Astrocyte (in vitro differentiated cells and primary cell): ENCODE measurements at regions not wholly inside any gene's neighbourhood (a gene's known extent, or its start where the extent isn't known, plus 50 kb on each side); places are given as distances from the start of the nearest gene placed in this dataset.

Source experiments
- EZH2 ChIP-seq: IDR thresholded peaks from 2 replicates; pipeline ENCODE4 v1.6.1; 2012; ENCODE audit warnings: mild to moderate bottlenecking, low read length, inconsistent platforms; ENCODE audit not compliant: insufficient read depth
- TF ChIP-seq, protein P1 (sequence below): IDR thresholded peaks from 2 replicates; pipeline ENCODE4 v1.5.1; 2011; ENCODE audit warnings: low read depth, mild to moderate bottlenecking, inconsistent platforms, low read length, moderate library complexity; ENCODE audit not compliant: insufficient read depth

GRCh38 chr6:63509652-63510352 lies 62.5 kb upstream of the LOC128125822 start:
- TF ChIP-seq, protein P1, sequence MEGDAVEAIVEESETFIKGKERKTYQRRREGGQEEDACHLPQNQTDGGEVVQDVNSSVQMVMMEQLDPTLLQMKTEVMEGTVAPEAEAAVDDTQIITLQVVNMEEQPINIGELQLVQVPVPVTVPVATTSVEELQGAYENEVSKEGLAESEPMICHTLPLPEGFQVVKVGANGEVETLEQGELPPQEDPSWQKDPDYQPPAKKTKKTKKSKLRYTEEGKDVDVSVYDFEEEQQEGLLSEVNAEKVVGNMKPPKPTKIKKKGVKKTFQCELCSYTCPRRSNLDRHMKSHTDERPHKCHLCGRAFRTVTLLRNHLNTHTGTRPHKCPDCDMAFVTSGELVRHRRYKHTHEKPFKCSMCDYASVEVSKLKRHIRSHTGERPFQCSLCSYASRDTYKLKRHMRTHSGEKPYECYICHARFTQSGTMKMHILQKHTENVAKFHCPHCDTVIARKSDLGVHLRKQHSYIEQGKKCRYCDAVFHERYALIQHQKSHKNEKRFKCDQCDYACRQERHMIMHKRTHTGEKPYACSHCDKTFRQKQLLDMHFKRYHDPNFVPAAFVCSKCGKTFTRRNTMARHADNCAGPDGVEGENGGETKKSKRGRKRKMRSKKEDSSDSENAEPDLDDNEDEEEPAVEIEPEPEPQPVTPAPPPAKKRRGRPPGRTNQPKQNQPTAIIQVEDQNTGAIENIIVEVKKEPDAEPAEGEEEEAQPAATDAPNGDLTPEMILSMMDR = no peak
- TF ChIP-seq EZH2 = no peak
